ENCODE measurements at regions not wholly inside any gene's neighbourhood (a gene's known extent, or its start where the extent isn't known, plus 50 kb on each side); places are given as distances from the start of the nearest gene placed in this dataset.

DNA sequence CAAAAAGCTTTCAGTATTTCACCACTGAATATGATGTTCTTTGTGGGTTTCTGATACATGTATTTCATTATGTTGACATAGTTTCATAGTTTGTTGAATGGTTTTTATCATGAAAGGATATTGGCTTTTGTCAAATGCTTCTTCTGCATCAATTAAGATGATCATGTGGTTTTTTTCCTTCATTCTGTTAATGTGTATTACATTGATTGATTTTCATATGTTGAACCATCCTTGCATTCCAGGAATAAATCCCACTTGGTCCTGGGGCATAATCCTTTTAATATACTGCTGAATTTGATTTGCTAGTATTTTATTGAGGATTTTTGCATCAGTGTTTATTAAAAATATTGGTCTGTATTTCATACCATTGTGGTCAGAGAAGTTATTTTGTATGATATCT is 70.9 kb upstream of the BHLHE23 start:
- TF ChIP-seq CTCF (IDR thresholded peaks at IDR 0.05; ENCODE audit: low read depth, low read length, missing input control): no peak
- no peak for TF ChIP-seq HNF4G (IDR thresholded peaks at IDR 0.05)
- TF ChIP-seq, protein P1, sequence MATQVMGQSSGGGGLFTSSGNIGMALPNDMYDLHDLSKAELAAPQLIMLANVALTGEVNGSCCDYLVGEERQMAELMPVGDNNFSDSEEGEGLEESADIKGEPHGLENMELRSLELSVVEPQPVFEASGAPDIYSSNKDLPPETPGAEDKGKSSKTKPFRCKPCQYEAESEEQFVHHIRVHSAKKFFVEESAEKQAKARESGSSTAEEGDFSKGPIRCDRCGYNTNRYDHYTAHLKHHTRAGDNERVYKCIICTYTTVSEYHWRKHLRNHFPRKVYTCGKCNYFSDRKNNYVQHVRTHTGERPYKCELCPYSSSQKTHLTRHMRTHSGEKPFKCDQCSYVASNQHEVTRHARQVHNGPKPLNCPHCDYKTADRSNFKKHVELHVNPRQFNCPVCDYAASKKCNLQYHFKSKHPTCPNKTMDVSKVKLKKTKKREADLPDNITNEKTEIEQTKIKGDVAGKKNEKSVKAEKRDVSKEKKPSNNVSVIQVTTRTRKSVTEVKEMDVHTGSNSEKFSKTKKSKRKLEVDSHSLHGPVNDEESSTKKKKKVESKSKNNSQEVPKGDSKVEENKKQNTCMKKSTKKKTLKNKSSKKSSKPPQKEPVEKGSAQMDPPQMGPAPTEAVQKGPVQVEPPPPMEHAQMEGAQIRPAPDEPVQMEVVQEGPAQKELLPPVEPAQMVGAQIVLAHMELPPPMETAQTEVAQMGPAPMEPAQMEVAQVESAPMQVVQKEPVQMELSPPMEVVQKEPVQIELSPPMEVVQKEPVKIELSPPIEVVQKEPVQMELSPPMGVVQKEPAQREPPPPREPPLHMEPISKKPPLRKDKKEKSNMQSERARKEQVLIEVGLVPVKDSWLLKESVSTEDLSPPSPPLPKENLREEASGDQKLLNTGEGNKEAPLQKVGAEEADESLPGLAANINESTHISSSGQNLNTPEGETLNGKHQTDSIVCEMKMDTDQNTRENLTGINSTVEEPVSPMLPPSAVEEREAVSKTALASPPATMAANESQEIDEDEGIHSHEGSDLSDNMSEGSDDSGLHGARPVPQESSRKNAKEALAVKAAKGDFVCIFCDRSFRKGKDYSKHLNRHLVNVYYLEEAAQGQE (IDR thresholded peaks at IDR 0.05): no peak
- TF ChIP-seq, protein P2, sequence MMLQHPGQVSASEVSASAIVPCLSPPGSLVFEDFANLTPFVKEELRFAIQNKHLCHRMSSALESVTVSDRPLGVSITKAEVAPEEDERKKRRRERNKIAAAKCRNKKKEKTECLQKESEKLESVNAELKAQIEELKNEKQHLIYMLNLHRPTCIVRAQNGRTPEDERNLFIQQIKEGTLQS (IDR thresholded peaks at IDR 0.05): no peak
- TF ChIP-seq MAX (IDR thresholded peaks at IDR 0.05): no peak
- no peak for TF ChIP-seq RAD21 (IDR thresholded peaks at IDR 0.05)
- no peak for TF ChIP-seq SP1 (IDR thresholded peaks at IDR 0.05)
- no peak for TF ChIP-seq RXRA (IDR thresholded peaks at IDR 0.05)
- no peak for TF ChIP-seq JUND (IDR thresholded peaks at IDR 0.05)
- TF ChIP-seq, protein P3, sequence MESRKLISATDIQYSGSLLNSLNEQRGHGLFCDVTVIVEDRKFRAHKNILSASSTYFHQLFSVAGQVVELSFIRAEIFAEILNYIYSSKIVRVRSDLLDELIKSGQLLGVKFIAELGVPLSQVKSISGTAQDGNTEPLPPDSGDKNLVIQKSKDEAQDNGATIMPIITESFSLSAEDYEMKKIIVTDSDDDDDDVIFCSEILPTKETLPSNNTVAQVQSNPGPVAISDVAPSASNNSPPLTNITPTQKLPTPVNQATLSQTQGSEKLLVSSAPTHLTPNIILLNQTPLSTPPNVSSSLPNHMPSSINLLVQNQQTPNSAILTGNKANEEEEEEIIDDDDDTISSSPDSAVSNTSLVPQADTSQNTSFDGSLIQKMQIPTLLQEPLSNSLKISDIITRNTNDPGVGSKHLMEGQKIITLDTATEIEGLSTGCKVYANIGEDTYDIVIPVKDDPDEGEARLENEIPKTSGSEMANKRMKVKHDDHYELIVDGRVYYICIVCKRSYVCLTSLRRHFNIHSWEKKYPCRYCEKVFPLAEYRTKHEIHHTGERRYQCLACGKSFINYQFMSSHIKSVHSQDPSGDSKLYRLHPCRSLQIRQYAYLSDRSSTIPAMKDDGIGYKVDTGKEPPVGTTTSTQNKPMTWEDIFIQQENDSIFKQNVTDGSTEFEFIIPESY (IDR thresholded peaks at IDR 0.05): no peak
